Endodermal cell (in vitro differentiated cells): ENCODE measurements at regions not wholly inside any gene's neighbourhood (a gene's known extent, or its start where the extent isn't known, plus 50 kb on each side); places are given as distances from the start of the nearest gene placed in this dataset.

ENCODE experiments used
- DNase-seq: peaks from one replicate; pipeline ENCODE4 v3.0.0-alpha.2; 2017
- H3K27ac ChIP-seq: 2 replicates; pipeline ENCODE4 v1.5.1; 2013; ENCODE audit warnings: mild to moderate bottlenecking, low read depth, low read length, moderate library complexity
- H3K27me3 ChIP-seq: 2 replicates; pipeline ENCODE4 v1.6.1; 2013; ENCODE audit warnings: mild to moderate bottlenecking, low read length, moderate library complexity; ENCODE audit not compliant: insufficient read depth, control insufficient read depth, poor library complexity, severe bottlenecking
- H3K36me3 ChIP-seq: 2 replicates; pipeline ENCODE4 v1.7.0; 2013; ENCODE audit warnings: mild to moderate bottlenecking, low read length, moderate library complexity; ENCODE audit not compliant: control insufficient read depth, insufficient read depth
- H3K4me1 ChIP-seq: one replicate; pipeline ENCODE4 v1.7.0; 2013; ENCODE audit warnings: low read length; ENCODE audit not compliant: control insufficient read depth, insufficient read depth
- H3K4me3 ChIP-seq: 2 replicates; pipeline ENCODE4 v1.5.1; 2013; ENCODE audit warnings: mild to moderate bottlenecking, low read length, moderate library complexity
- H3K9ac ChIP-seq: 2 replicates; pipeline ENCODE4 v1.6.1; 2013; ENCODE audit warnings: mild to moderate bottlenecking, low read length, moderate library complexity; ENCODE audit not compliant: poor library complexity, severe bottlenecking; ENCODE audit errors: extremely low read depth
- H3K9me3 ChIP-seq: 2 replicates; pipeline ENCODE4 v1.6.1; 2013; ENCODE audit warnings: mild to moderate bottlenecking, low read length, moderate library complexity; ENCODE audit not compliant: control insufficient read depth
- H3K27ac Mint-ChIP-seq: 2 replicates; pipeline ENCODE4 v1.8.0; 2020; ENCODE audit warnings: mixed read lengths
- H3K27me3 Mint-ChIP-seq: 2 replicates; pipeline ENCODE4 v1.8.0; 2021; ENCODE audit warnings: mild to moderate bottlenecking, mixed read lengths; ENCODE audit not compliant: insufficient read depth
- H3K36me3 Mint-ChIP-seq: 2 replicates; pipeline ENCODE4 v1.8.0; 2020; ENCODE audit warnings: low read depth, mixed read lengths
- H3K4me1 Mint-ChIP-seq: 2 replicates; pipeline ENCODE4 v1.8.0; 2020; ENCODE audit warnings: mixed read lengths
- H3K4me3 Mint-ChIP-seq: 2 replicates; pipeline ENCODE4 v1.8.0; 2020; ENCODE audit warnings: mild to moderate bottlenecking, moderate library complexity, mixed read lengths
- H3K9me3 Mint-ChIP-seq: 2 replicates; pipeline ENCODE4 v1.8.0; 2020; ENCODE audit warnings: mild to moderate bottlenecking, mixed read lengths
- CTCF ChIP-seq: fragments of 200-600 bp; sonication (generic); conservative IDR thresholded peaks from 2 replicates; pipeline ENCODE4 v1.5.0; 2021; ENCODE audit warnings: antibody characterized with exemption, mild to moderate bottlenecking
- WGBS, 2 experiments: methylation state at CpG; one replicate each; pipeline versions ENCODE4 v1.1.5 to v1.1.7; 2013; ENCODE audit warnings: missing lambda C conversion rate in 2 of 2, mixed read lengths in 1 of 2; ENCODE audit not compliant: insufficient coverage in 1 of 2, insufficient read length in 1 of 2; 5-methylcytosine and 5-hydroxymethylcytosine counted together

- Histone ChIP-seq H3K27ac (no peak overlapping the region), H3K9ac (no peak overlapping the region), H3K4me3 (no peak overlapping the region), H3K27me3 (no peaks in the 10 kb centered on the region), H3K36me3 (no peaks in the 10 kb centered on the region), H3K4me1 (no peaks in the 10 kb centered on the region), H3K9me3 (no peaks in the 10 kb centered on the region)
- no peak for DNase-seq
- Mint-ChIP-seq H3K27me3 (no peaks in the 10 kb centered on the region), H3K4me1 (no peaks in the 10 kb centered on the region), H3K4me3 (no peak overlapping the region), H3K9me3 (no peaks in the 10 kb centered on the region), H3K27ac (no peak overlapping the region), H3K36me3 (no peaks in the 10 kb centered on the region)
- 80 to 92% methylated on average over 1 of the region's 1 CpG for WGBS, 2 experiments
- no peak for TF ChIP-seq CTCF
Measured at GRCh38 chr2:145324748-145325147, 804.8 kb upstream of the ZEB2 start.

GRCh38 chr2:145323512-145323911 lies 803.6 kb upstream of the ZEB2 start:
- H3K9me3 ChIP-seq, result no peaks in the 10 kb centered on the region
- H3K27me3 Mint-ChIP-seq, result no peaks in the 10 kb centered on the region
- no peak overlapping the region for H3K9ac ChIP-seq
- DNase-seq, result no peak
- H3K36me3 ChIP-seq, result no peaks in the 10 kb centered on the region
- H3K4me1 Mint-ChIP-seq, result no peaks in the 10 kb centered on the region
- TF ChIP-seq CTCF, result no peak
- no peak overlapping the region for H3K4me3 ChIP-seq
- no peak overlapping the region for H3K4me3 Mint-ChIP-seq
- WGBS, 2 experiments, result 96 to 100% methylated on average over 1 to 2 of the region's 2 CpGs
- no peaks in the 10 kb centered on the region for H3K9me3 Mint-ChIP-seq
- H3K27ac ChIP-seq, result no peak overlapping the region
- H3K4me1 ChIP-seq, result no peaks in the 10 kb centered on the region
- no peaks in the 10 kb centered on the region for H3K36me3 Mint-ChIP-seq
- no peaks in the 10 kb centered on the region for H3K27me3 ChIP-seq
- no peak overlapping the region for H3K27ac Mint-ChIP-seq

- Histone ChIP-seq H3K36me3 (no peaks in the 10 kb centered on the region), H3K9ac (no peak overlapping the region), H3K27ac (no peak overlapping the region), H3K27me3 (no peaks in the 10 kb centered on the region), H3K4me1 (no peaks in the 10 kb centered on the region), H3K4me3 (no peak overlapping the region), H3K9me3 (no peaks in the 10 kb centered on the region)
- no peak overlapping the region for H3K27ac Mint-ChIP-seq
- H3K36me3 Mint-ChIP-seq, result no peaks in the 10 kb centered on the region
- no peak overlapping the region for H3K4me3 Mint-ChIP-seq
- no peak for TF ChIP-seq CTCF
- no peak for DNase-seq
- H3K4me1 Mint-ChIP-seq, result no peaks in the 10 kb centered on the region
- 93% methylated on average over 2 of the region's 2 CpGs; no CpG with 5 or more reads in 1 of the 2 experiments for WGBS, 2 experiments
- H3K27me3 Mint-ChIP-seq, result no peaks in the 10 kb centered on the region
- H3K9me3 Mint-ChIP-seq, result no peaks in the 10 kb centered on the region
Measured at GRCh38 chr2:145321344-145321743, 801.4 kb upstream of the ZEB2 start.
